ENCODE measurements at regions not wholly inside any gene's neighbourhood (a gene's known extent, or its start where the extent isn't known, plus 50 kb on each side); places are given as distances from the start of the nearest gene placed in this dataset.
"Not testable (repeated sequence)": the region's sequence is repeated elsewhere in the genome, so short reads cannot be mapped to it uniquely, and the experiment has no call there.

- DNase-seq (ENCODE audit: low spot score), result no peak
These were observed 103.4 kb upstream of the CCN2 start for GRCh38 chr6:132054525-132054924.

- DNase-seq (ENCODE audit: low spot score), result no peak
These were observed 102.3 kb upstream of the CCN2 start for GRCh38 chr6:132053511-132053910.

- DNase-seq (ENCODE audit: low spot score), result no peak
These were observed 100.9 kb upstream of the CCN2 start for GRCh38 chr6:132052096-132052495.

GRCh38 chr6:132045877-132046276 lies 94.7 kb upstream of the CCN2 start:
- DNase-seq (ENCODE audit: low spot score), result no peak

- no peak for DNase-seq (ENCODE audit: low spot score)
These were observed 92.0 kb upstream of the CCN2 start for GRCh38 chr6:132043148-132043547.

- DNase-seq (ENCODE audit: low spot score), result no peak
These were observed 90.5 kb upstream of the CCN2 start for GRCh38 chr6:132041706-132042105.

GRCh38 chr6:132028029-132028428 lies 76.9 kb upstream of the CCN2 start:
- no peak for DNase-seq (ENCODE audit: low spot score)

- no peak for DNase-seq (ENCODE audit: low spot score)
These were observed 74.3 kb upstream of the CCN2 start for GRCh38 chr6:132025468-132025867.

- DNase-seq (ENCODE audit: low spot score), result no peak
These were observed 72.3 kb upstream of the CCN2 start for GRCh38 chr6:132023490-132023889.

GRCh38 chr6:132021552-132022375 lies 70.6 kb upstream of the CCN2 start:
- no peak for DNase-seq (ENCODE audit: low spot score)

- not testable (repeated sequence) for DNase-seq (ENCODE audit: low spot score)
These were observed 69.7 kb upstream of the CCN2 start for GRCh38 chr6:132020918-132021317.

GRCh38 chr6:132020138-132020581 lies 69.0 kb upstream of the CCN2 start:
- DNase-seq (ENCODE audit: low spot score), result no peak

- no peak for DNase-seq (ENCODE audit: low spot score)
These were observed 68.4 kb upstream of the CCN2 start for GRCh38 chr6:132019586-132019985.

- DNase-seq (ENCODE audit: low spot score), result no peak
These were observed 66.8 kb upstream of the CCN2 start for GRCh38 chr6:132017942-132018341.

- DNase-seq (ENCODE audit: low spot score), result no peak
These were observed 65.2 kb upstream of the CCN2 start for GRCh38 chr6:132016396-132016795.

- no peak for DNase-seq (ENCODE audit: low spot score)
These were observed 60.4 kb upstream of the CCN2 start for GRCh38 chr6:132011582-132011981.

GRCh38 chr6:132009175-132009574 lies 58.0 kb upstream of the CCN2 start:
- DNase-seq (ENCODE audit: low spot score), result no peak

GRCh38 chr6:132007474-132008190 lies 56.5 kb upstream of the CCN2 start:
- DNase-seq (ENCODE audit: low spot score), result no peak

GRCh38 chr6:132005178-132005577 lies 54.0 kb upstream of the CCN2 start:
- DNase-seq (ENCODE audit: low spot score), result no peak

GRCh38 chr6:132004668-132005067 lies 53.5 kb upstream of the CCN2 start:
- no peak for DNase-seq (ENCODE audit: low spot score)

GRCh38 chr6:132003516-132004178 lies 52.5 kb upstream of the CCN2 start:
- no peak for DNase-seq (ENCODE audit: low spot score)
